Epithelial cell of esophagus (primary cell): ENCODE measurements at regions not wholly inside any gene's neighbourhood (a gene's known extent, or its start where the extent isn't known, plus 50 kb on each side); places are given as distances from the start of the nearest gene placed in this dataset.
A peak's percentile ranks its signal among the peaks of the same experiment; 100 is the strongest.
"Not testable (repeated sequence)": the region's sequence is repeated elsewhere in the genome, so short reads cannot be mapped to it uniquely, and the experiment has no call there.

Source experiments
- DNase-seq: peaks from one replicate; pipeline ENCODE4 v3.0.0; 2010; ENCODE audit warnings: low read depth
- H3K4me3 ChIP-seq: 2 replicates; pipeline ENCODE4 v1.5.1; 2011; ENCODE audit warnings: mild to moderate bottlenecking, low read length, control low read depth
- CTCF ChIP-seq: IDR thresholded peaks from 2 replicates; pipeline ENCODE4 v1.5.1; 2011; ENCODE audit warnings: low read depth, mild to moderate bottlenecking, low read length, control low read depth, inconsistent platforms; ENCODE audit not compliant: insufficient read depth; ENCODE audit errors: missing control alignments

GRCh38 chr12:62028536-62028935, 231.7 kb upstream of the USP15 start:
- no peak overlapping the region for H3K4me3 ChIP-seq
- no peak for TF ChIP-seq CTCF
- DNase-seq, result no peak

GRCh38 chr12:62032870-62033269, 227.3 kb upstream of the USP15 start:
- no peak overlapping the region for H3K4me3 ChIP-seq
- TF ChIP-seq CTCF, result no peak
- DNase-seq, result peak; percentile 1

GRCh38 chr12:62044450-62045135, 215.6 kb upstream of the USP15 start:
- no peak for DNase-seq
- no peak for TF ChIP-seq CTCF
- H3K4me3 ChIP-seq, result no peak overlapping the region

GRCh38 chr12:62045211-62045610, 215.0 kb upstream of the USP15 start:
- no peak for DNase-seq
- H3K4me3 ChIP-seq, result no peak overlapping the region
- no peak for TF ChIP-seq CTCF

- no peak for TF ChIP-seq CTCF
Measured at GRCh38 chr12:62050785-62051184, 209.4 kb upstream of the USP15 start.

GRCh38 chr12:62069976-62070375, 190.2 kb upstream of the USP15 start:
- H3K4me3 ChIP-seq, result no peak overlapping the region
- DNase-seq, result no peak
- no peak for TF ChIP-seq CTCF

More at GRCh38 chr12:62050785-62051184, 209.4 kb upstream of the USP15 start:
- no peak overlapping the region for H3K4me3 ChIP-seq
- no peak for DNase-seq

GRCh38 chr12:62073236-62073635, 187.0 kb upstream of the USP15 start:
- DNase-seq, H3K4me3 ChIP-seq: not testable (repeated sequence)

- no peak overlapping the region for H3K4me3 ChIP-seq
- TF ChIP-seq CTCF, result no peak
- no peak for DNase-seq
Measured at GRCh38 chr12:62075870-62076269, 184.3 kb upstream of the USP15 start.
